ENCODE measurements at regions not wholly inside any gene's neighbourhood (a gene's known extent, or its start where the extent isn't known, plus 50 kb on each side); places are given as distances from the start of the nearest gene placed in this dataset.

- H3K4me2 ChIP-seq: no peak overlapping the region
- no peaks in the 10 kb centered on the region for H3K4me1 ChIP-seq (ENCODE audit: insufficient read depth)
- no peaks in the 10 kb centered on the region for H4K20me1 ChIP-seq (ENCODE audit: insufficient read depth, poor library complexity, severe bottlenecking)
- no peak overlapping the region for H2AFZ ChIP-seq
- TF ChIP-seq EZH2 (IDR thresholded peaks at IDR 0.05; ENCODE audit: borderline replicate concordance): no peak
- no peak for TF ChIP-seq EZH2phosphoT487 (IDR thresholded peaks at IDR 0.05; ENCODE audit: low read depth, severe bottlenecking, unreplicated experiment)
- TF ChIP-seq, protein P1, sequence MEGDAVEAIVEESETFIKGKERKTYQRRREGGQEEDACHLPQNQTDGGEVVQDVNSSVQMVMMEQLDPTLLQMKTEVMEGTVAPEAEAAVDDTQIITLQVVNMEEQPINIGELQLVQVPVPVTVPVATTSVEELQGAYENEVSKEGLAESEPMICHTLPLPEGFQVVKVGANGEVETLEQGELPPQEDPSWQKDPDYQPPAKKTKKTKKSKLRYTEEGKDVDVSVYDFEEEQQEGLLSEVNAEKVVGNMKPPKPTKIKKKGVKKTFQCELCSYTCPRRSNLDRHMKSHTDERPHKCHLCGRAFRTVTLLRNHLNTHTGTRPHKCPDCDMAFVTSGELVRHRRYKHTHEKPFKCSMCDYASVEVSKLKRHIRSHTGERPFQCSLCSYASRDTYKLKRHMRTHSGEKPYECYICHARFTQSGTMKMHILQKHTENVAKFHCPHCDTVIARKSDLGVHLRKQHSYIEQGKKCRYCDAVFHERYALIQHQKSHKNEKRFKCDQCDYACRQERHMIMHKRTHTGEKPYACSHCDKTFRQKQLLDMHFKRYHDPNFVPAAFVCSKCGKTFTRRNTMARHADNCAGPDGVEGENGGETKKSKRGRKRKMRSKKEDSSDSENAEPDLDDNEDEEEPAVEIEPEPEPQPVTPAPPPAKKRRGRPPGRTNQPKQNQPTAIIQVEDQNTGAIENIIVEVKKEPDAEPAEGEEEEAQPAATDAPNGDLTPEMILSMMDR (IDR thresholded peaks at IDR 0.05; ENCODE audit: poor library complexity): no peak
- no peaks in the 10 kb centered on the region for H3K27me3 ChIP-seq
- H3K27ac ChIP-seq: no peak overlapping the region
- H3K79me2 ChIP-seq: no peaks in the 10 kb centered on the region
- WGBS (ENCODE audit: low lambda C conversion rate, missing lambda C conversion rate): 81% methylated on average over 1 of the region's 1 CpG
- DNase-seq (ENCODE audit: low spot score): no peak
- H3K9me3 ChIP-seq (ENCODE audit: low read depth): no peaks in the 10 kb centered on the region
- H3K36me3 ChIP-seq (replicated peaks; ENCODE audit: insufficient read depth, low read depth): no peaks in the 10 kb centered on the region
- H3K4me3 ChIP-seq: no peak overlapping the region
- no peaks in the 10 kb centered on the region for H3K9me2 ChIP-seq (replicated peaks; ENCODE audit: insufficient read depth)
These were observed 788.0 kb upstream of the SLITRK1 start for GRCh38 chr13:84670245-84670644.

GRCh38 chr13:84668637-84669036 is 786.4 kb upstream of the SLITRK1 start:
- TF ChIP-seq, protein P1 (IDR thresholded peaks at IDR 0.05; ENCODE audit: poor library complexity): no peak
- TF ChIP-seq EZH2phosphoT487 (IDR thresholded peaks at IDR 0.05; ENCODE audit: low read depth, severe bottlenecking, unreplicated experiment) (no peak), EZH2 (IDR thresholded peaks at IDR 0.05; ENCODE audit: borderline replicate concordance) (no peak)
- 44% methylated on average over 1 of the region's 1 CpG for WGBS (ENCODE audit: low lambda C conversion rate, missing lambda C conversion rate)
- Histone ChIP-seq H3K36me3 (replicated peaks; ENCODE audit: insufficient read depth, low read depth) (no peaks in the 10 kb centered on the region), H3K79me2 (no peaks in the 10 kb centered on the region), H3K9me2 (replicated peaks; ENCODE audit: insufficient read depth) (no peaks in the 10 kb centered on the region), H3K4me3 (no peak overlapping the region), H3K4me1 (ENCODE audit: insufficient read depth) (no peaks in the 10 kb centered on the region), H3K27ac (peak overlapping the region; percentile 33), H3K9me3 (ENCODE audit: low read depth) (no peaks in the 10 kb centered on the region), H4K20me1 (ENCODE audit: insufficient read depth, poor library complexity, severe bottlenecking) (no peaks in the 10 kb centered on the region), H3K27me3 (no peaks in the 10 kb centered on the region), H3K4me2 (peak overlapping the region; percentile 32), H2AFZ (no peak overlapping the region)
- peak; percentile 16 for DNase-seq (ENCODE audit: low spot score)

DNA sequence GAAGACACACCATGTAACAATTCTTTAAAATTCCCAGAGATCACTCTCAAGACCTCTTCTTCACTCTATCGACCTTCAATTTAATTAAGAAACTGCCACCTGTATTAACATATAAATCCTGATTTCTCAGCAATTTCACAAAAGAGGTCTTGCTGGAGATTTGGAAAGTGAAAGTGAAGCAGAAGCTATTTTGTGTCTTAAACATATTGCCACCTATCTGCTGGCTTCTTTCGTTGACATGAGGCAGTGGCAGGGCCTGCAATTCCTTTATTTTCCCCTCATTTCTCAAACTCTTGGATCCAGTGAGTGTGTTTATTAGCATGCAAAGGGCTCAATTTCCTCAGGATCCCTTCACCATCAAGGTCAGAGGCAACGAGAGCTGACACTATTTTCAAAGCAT is 780.2 kb upstream of the SLITRK1 start:
- no peak for DNase-seq (ENCODE audit: low spot score)
- Histone ChIP-seq H3K4me1 (ENCODE audit: insufficient read depth) (no peaks in the 10 kb centered on the region), H3K4me2 (no peak overlapping the region), H3K27ac (no peak overlapping the region), H3K4me3 (no peak overlapping the region), H3K79me2 (no peaks in the 10 kb centered on the region), H3K9me2 (replicated peaks; ENCODE audit: insufficient read depth) (no peaks in the 10 kb centered on the region), H2AFZ (no peak overlapping the region), H3K36me3 (replicated peaks; ENCODE audit: insufficient read depth, low read depth) (no peaks in the 10 kb centered on the region), H3K9me3 (ENCODE audit: low read depth) (no peaks in the 10 kb centered on the region), H3K27me3 (no peaks in the 10 kb centered on the region), H4K20me1 (ENCODE audit: insufficient read depth, poor library complexity, severe bottlenecking) (no peaks in the 10 kb centered on the region)
- TF ChIP-seq, protein P1 (IDR thresholded peaks at IDR 0.05; ENCODE audit: poor library complexity): no peak
- no peak for TF ChIP-seq EZH2phosphoT487 (IDR thresholded peaks at IDR 0.05; ENCODE audit: low read depth, severe bottlenecking, unreplicated experiment)
- TF ChIP-seq EZH2 (IDR thresholded peaks at IDR 0.05; ENCODE audit: borderline replicate concordance): no peak
- 95% methylated on average over 3 of the region's 3 CpGs for WGBS (ENCODE audit: low lambda C conversion rate, missing lambda C conversion rate)

DNA sequence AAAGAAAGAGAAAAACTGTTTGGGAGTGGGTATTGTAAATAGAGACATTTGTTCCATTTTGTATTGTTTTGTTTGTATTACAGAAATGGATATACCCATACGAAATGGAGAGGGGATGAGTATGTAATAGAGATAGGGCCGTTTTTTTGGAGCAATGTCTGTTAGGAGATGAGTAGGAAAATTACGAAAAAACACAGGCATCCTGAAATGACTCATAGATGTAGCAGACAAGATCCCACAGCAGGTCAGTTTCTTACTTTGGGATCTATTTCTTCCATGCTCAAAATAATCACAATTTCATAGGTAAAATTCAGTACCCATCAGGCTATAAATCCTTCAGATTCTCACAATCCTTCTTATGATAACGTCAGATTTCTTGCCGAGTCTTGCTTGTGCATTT is 779.4 kb upstream of the SLITRK1 start:
- Histone ChIP-seq H2AFZ (no peak overlapping the region), H3K27ac (no peak overlapping the region), H3K4me1 (ENCODE audit: insufficient read depth) (no peaks in the 10 kb centered on the region), H3K9me3 (ENCODE audit: low read depth) (no peaks in the 10 kb centered on the region), H3K27me3 (no peaks in the 10 kb centered on the region), H3K9me2 (replicated peaks; ENCODE audit: insufficient read depth) (no peaks in the 10 kb centered on the region), H3K4me2 (no peak overlapping the region), H4K20me1 (ENCODE audit: insufficient read depth, poor library complexity, severe bottlenecking) (no peaks in the 10 kb centered on the region), H3K4me3 (no peak overlapping the region), H3K79me2 (no peaks in the 10 kb centered on the region), H3K36me3 (replicated peaks; ENCODE audit: insufficient read depth, low read depth) (no peaks in the 10 kb centered on the region)
- WGBS (ENCODE audit: low lambda C conversion rate, missing lambda C conversion rate): 86% methylated on average over 5 of the region's 5 CpGs
- DNase-seq (ENCODE audit: low spot score): no peak
- TF ChIP-seq EZH2 (IDR thresholded peaks at IDR 0.05; ENCODE audit: borderline replicate concordance) (no peak), EZH2phosphoT487 (IDR thresholded peaks at IDR 0.05; ENCODE audit: low read depth, severe bottlenecking, unreplicated experiment) (no peak)
